Activated naive CD8-positive, alpha-beta T cell treated with anti-CD3 and anti-CD28 coated beads, Interleukin-2, amount 50 U/mL, for 24 hours (primary cell): ENCODE measurements at regions not wholly inside any gene's neighbourhood (a gene's known extent, or its start where the extent isn't known, plus 50 kb on each side); places are given as distances from the start of the nearest gene placed in this dataset.
"Not testable (repeated sequence)": the region's sequence is repeated elsewhere in the genome, so short reads cannot be mapped to it uniquely, and the experiment has no call there.

Experiments used
- ATAC-seq: fragments of 150-1000 bp; cut with Tn5 transposase; one replicate; pipeline ENCODE4 v1.10.0; 2021
- DNase-seq: peaks from one replicate; pipeline ENCODE4 v3.0.0; 2021
- H3K27ac Mint-ChIP-seq: one replicate; pipeline ENCODE4 v1.8.0; 2021; ENCODE audit warnings: mild to moderate bottlenecking, mixed read lengths
- H3K27me3 Mint-ChIP-seq: one replicate; pipeline ENCODE4 v1.8.0; 2021; ENCODE audit warnings: mixed read lengths
- H3K36me3 Mint-ChIP-seq: one replicate; pipeline ENCODE4 v1.8.0; 2021; ENCODE audit warnings: low read depth, mixed read lengths
- H3K4me1 Mint-ChIP-seq: one replicate; pipeline ENCODE4 v1.8.0; 2021; ENCODE audit warnings: mixed read lengths
- H3K4me3 Mint-ChIP-seq: one replicate; pipeline ENCODE4 v1.8.0; 2021; ENCODE audit warnings: mild to moderate bottlenecking, moderate library complexity, mixed read lengths
- H3K9me3 Mint-ChIP-seq: one replicate; pipeline ENCODE4 v1.8.0; 2021; ENCODE audit warnings: mixed read lengths

- DNase-seq: no peak
- H3K4me3 Mint-ChIP-seq: no peak overlapping the region
- no peak overlapping the region for H3K27ac Mint-ChIP-seq
- no peak for ATAC-seq
- H3K27me3 Mint-ChIP-seq: no peaks in the 10 kb centered on the region
- no peaks in the 10 kb centered on the region for H3K4me1 Mint-ChIP-seq
- H3K36me3 Mint-ChIP-seq: no peaks in the 10 kb centered on the region
- no peaks in the 10 kb centered on the region for H3K9me3 Mint-ChIP-seq
Observed at GRCh38 chr4:177989503-177990201, 547.4 kb upstream of the AGA start.

DNA sequence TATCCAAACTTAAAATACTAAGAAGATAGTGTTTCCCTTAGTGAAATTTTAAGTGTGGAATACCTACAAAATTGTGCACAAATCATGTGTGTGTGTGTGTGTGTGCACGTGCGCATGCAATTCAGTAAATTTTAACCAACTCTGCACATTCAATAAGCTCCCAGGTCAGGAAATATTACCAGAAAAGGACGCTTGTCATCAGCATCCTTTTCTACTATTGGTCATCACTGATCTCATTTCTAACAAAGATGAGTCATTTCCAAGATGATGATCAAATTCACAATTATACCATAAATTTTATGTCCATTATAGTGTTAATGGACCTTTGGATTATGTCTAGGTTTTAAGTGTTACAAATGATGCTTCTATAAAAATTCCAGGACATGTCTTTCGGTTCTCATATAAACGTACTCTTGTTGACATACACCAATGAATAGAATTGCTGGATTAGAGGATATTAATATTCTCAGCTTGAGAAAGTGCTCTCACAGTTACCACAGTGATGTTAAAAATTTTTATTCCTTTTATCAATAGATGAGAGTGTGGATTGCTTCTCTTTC is 560.9 kb upstream of the AGA start:
- no peak for ATAC-seq
- Mint-ChIP-seq H3K4me1 (no peaks in the 10 kb centered on the region), H3K27me3 (no peaks in the 10 kb centered on the region), H3K36me3 (no peaks in the 10 kb centered on the region), H3K4me3 (no peak overlapping the region), H3K27ac (no peak overlapping the region), H3K9me3 (peaks cover 7% of the 10 kb centered on the region)
- DNase-seq: no peak

- H3K27ac Mint-ChIP-seq: no peak overlapping the region
- H3K27me3 Mint-ChIP-seq: no peaks in the 10 kb centered on the region
- no peak overlapping the region for H3K4me3 Mint-ChIP-seq
- H3K4me1 Mint-ChIP-seq: no peaks in the 10 kb centered on the region
- no peak for ATAC-seq
- peaks cover under 1% of the 10 kb centered on the region for H3K9me3 Mint-ChIP-seq
- no peak for DNase-seq
- H3K36me3 Mint-ChIP-seq: no peaks in the 10 kb centered on the region
Observed at GRCh38 chr4:178010596-178010995, 568.4 kb upstream of the AGA start.

- H3K27ac Mint-ChIP-seq, H3K9me3 Mint-ChIP-seq, H3K4me1 Mint-ChIP-seq, H3K27me3 Mint-ChIP-seq, H3K36me3 Mint-ChIP-seq, DNase-seq, H3K4me3 Mint-ChIP-seq, ATAC-seq: not testable (repeated sequence)
Observed at GRCh38 chr4:178015046-178015445, 572.8 kb upstream of the AGA start.

- ATAC-seq: no peak
- no peak for DNase-seq
- no peaks in the 10 kb centered on the region for H3K4me1 Mint-ChIP-seq
- H3K9me3 Mint-ChIP-seq: peaks cover 7% of the 10 kb centered on the region
- H3K27me3 Mint-ChIP-seq: no peaks in the 10 kb centered on the region
- H3K27ac Mint-ChIP-seq: no peak overlapping the region
- no peaks in the 10 kb centered on the region for H3K36me3 Mint-ChIP-seq
- H3K4me3 Mint-ChIP-seq: no peak overlapping the region
Observed at GRCh38 chr4:178026999-178027398, 584.8 kb upstream of the AGA start.

GRCh38 chr4:178027796-178028195 is 585.6 kb upstream of the AGA start:
- H3K36me3 Mint-ChIP-seq: no peaks in the 10 kb centered on the region
- no peak for DNase-seq

DNA sequence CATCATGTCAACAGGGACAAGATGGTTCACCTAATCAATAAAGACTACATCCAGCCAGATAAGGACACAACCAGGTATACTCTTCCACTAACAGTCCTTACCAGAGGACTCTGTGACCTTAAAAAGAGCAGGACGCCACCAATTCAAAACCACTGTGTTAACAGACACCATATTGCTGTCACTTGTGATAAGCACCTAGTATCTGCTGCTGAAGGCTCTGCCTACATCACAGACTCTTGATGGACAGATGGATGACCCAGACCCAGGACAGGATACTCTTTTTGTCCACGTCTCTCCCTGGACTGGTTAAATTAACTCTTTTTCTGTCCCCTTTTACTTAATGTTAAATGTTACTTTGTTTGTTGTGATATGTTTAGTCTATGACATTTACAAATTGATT is 586.2 kb upstream of the AGA start:
- ATAC-seq (no peak), DNase-seq (no peak)
- H3K4me1 Mint-ChIP-seq: no peaks in the 10 kb centered on the region
- H3K4me3 Mint-ChIP-seq: no peak overlapping the region
- H3K27me3 Mint-ChIP-seq: no peaks in the 10 kb centered on the region
- H3K9me3 Mint-ChIP-seq: peaks cover 7% of the 10 kb centered on the region
- no peaks in the 10 kb centered on the region for H3K36me3 Mint-ChIP-seq
- no peak overlapping the region for H3K27ac Mint-ChIP-seq

More at GRCh38 chr4:178027796-178028195, 585.6 kb upstream of the AGA start:
- no peak for ATAC-seq
- H3K9me3 Mint-ChIP-seq: peaks cover 7% of the 10 kb centered on the region
- H3K4me1 Mint-ChIP-seq: no peaks in the 10 kb centered on the region
- no peak overlapping the region for H3K27ac Mint-ChIP-seq
- no peak overlapping the region for H3K4me3 Mint-ChIP-seq
- H3K27me3 Mint-ChIP-seq: no peaks in the 10 kb centered on the region

- Mint-ChIP-seq H3K4me1 (no peaks in the 10 kb centered on the region), H3K27ac (no peak overlapping the region), H3K27me3 (no peaks in the 10 kb centered on the region), H3K4me3 (no peak overlapping the region), H3K9me3 (peaks cover 14% of the 10 kb centered on the region), H3K36me3 (no peaks in the 10 kb centered on the region)
- ATAC-seq (no peak), DNase-seq (no peak)
Observed at GRCh38 chr4:178037459-178038214, 595.4 kb upstream of the AGA start.

GRCh38 chr4:178056996-178057395 is 614.8 kb upstream of the AGA start:
- no peaks in the 10 kb centered on the region for H3K27me3 Mint-ChIP-seq
- H3K4me3 Mint-ChIP-seq: no peak overlapping the region
- H3K36me3 Mint-ChIP-seq: no peaks in the 10 kb centered on the region
- H3K9me3 Mint-ChIP-seq: no peaks in the 10 kb centered on the region
- H3K4me1 Mint-ChIP-seq: no peaks in the 10 kb centered on the region
- ATAC-seq: no peak
- H3K27ac Mint-ChIP-seq: no peak overlapping the region
- DNase-seq: no peak

- ATAC-seq: no peak
- no peak overlapping the region for H3K4me3 Mint-ChIP-seq
- H3K4me1 Mint-ChIP-seq: no peaks in the 10 kb centered on the region
Observed at GRCh38 chr4:178063568-178063967, 621.3 kb upstream of the AGA start.

GRCh38 chr4:178066338-178066941 is 624.2 kb upstream of the AGA start:
- Mint-ChIP-seq H3K4me3 (no peak overlapping the region), H3K36me3 (no peaks in the 10 kb centered on the region), H3K9me3 (peaks cover 6% of the 10 kb centered on the region), H3K27ac (no peak overlapping the region), H3K4me1 (no peaks in the 10 kb centered on the region), H3K27me3 (no peaks in the 10 kb centered on the region)
- ATAC-seq (no peak), DNase-seq (no peak)

More at GRCh38 chr4:178063568-178063967, 621.3 kb upstream of the AGA start:
- Mint-ChIP-seq H3K27me3 (no peaks in the 10 kb centered on the region), H3K9me3 (peaks cover 6% of the 10 kb centered on the region), H3K36me3 (no peaks in the 10 kb centered on the region), H3K27ac (no peak overlapping the region)
- DNase-seq: no peak

GRCh38 chr4:178068136-178068535 is 625.9 kb upstream of the AGA start:
- H3K27ac Mint-ChIP-seq: no peak overlapping the region
- no peaks in the 10 kb centered on the region for H3K27me3 Mint-ChIP-seq
- ATAC-seq (no peak), DNase-seq (no peak)
- H3K4me1 Mint-ChIP-seq: no peaks in the 10 kb centered on the region
- H3K36me3 Mint-ChIP-seq: no peaks in the 10 kb centered on the region
- H3K9me3 Mint-ChIP-seq: peaks cover 6% of the 10 kb centered on the region
- no peak overlapping the region for H3K4me3 Mint-ChIP-seq

GRCh38 chr4:178070163-178070562 is 627.9 kb upstream of the AGA start:
- no peak for DNase-seq
- H3K27me3 Mint-ChIP-seq: no peaks in the 10 kb centered on the region
- no peak overlapping the region for H3K4me3 Mint-ChIP-seq
- no peak for ATAC-seq
- no peak overlapping the region for H3K27ac Mint-ChIP-seq
- H3K4me1 Mint-ChIP-seq: no peaks in the 10 kb centered on the region
- H3K36me3 Mint-ChIP-seq: no peaks in the 10 kb centered on the region
- peaks cover 8% of the 10 kb centered on the region for H3K9me3 Mint-ChIP-seq

DNA sequence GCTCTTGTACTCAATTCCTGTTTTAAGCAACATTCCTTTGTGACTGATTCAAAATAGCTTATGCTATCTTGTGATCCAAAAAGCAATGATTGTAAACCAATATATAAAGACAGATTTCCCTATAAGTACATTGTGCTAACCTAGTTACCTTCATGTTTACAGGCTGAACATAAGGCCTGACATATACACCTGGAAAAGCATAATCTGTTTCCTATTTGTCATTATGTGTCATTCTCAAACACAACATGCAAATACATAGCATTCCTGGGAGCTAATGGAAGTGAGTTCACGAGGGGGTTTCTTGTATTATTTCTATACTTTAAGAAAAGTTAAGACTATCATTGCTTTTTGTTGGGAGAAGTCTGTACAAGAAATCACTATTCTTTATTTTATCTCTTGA is 638.1 kb upstream of the AGA start:
- Mint-ChIP-seq H3K27ac (no peak overlapping the region), H3K9me3 (no peaks in the 10 kb centered on the region), H3K4me3 (no peak overlapping the region), H3K36me3 (no peaks in the 10 kb centered on the region), H3K4me1 (no peaks in the 10 kb centered on the region), H3K27me3 (no peaks in the 10 kb centered on the region)
- ATAC-seq: no peak
- no peak for DNase-seq

GRCh38 chr4:178081176-178081575 is 638.9 kb upstream of the AGA start:
- Mint-ChIP-seq H3K4me3 (no peak overlapping the region), H3K9me3 (no peaks in the 10 kb centered on the region), H3K27me3 (no peaks in the 10 kb centered on the region), H3K36me3 (no peaks in the 10 kb centered on the region), H3K4me1 (no peaks in the 10 kb centered on the region), H3K27ac (no peak overlapping the region)
- DNase-seq (no peak), ATAC-seq (no peak)
